Sciatic nerve (tissue), 2 donors: ENCODE measurements at regions not wholly inside any gene's neighbourhood (a gene's known extent, or its start where the extent isn't known, plus 50 kb on each side); places are given as distances from the start of the nearest gene placed in this dataset.

Source experiments
- ATAC-seq: fragments of 200-7000 bp; cut with Tn5 transposase; one replicate; pipeline ENCODE4 v1.9.1; 2020; ENCODE audit warnings: mild to moderate bottlenecking, moderate library complexity
- DNase-seq: peaks from one replicate; pipeline ENCODE4 v3.0.0-alpha.2; 2020; ENCODE audit warnings: low spot score
- intact Hi-C: fragments of 100-400 bp; cut with DNase I; formaldehyde crosslinking; loops from one replicate; pipeline ENCODE4 v1.14.2; 2022
- donor health status: DM: no; HTN: no; CAD: no.
- donor health status: DM: no; HTN: no; CAD: no.

DNA sequence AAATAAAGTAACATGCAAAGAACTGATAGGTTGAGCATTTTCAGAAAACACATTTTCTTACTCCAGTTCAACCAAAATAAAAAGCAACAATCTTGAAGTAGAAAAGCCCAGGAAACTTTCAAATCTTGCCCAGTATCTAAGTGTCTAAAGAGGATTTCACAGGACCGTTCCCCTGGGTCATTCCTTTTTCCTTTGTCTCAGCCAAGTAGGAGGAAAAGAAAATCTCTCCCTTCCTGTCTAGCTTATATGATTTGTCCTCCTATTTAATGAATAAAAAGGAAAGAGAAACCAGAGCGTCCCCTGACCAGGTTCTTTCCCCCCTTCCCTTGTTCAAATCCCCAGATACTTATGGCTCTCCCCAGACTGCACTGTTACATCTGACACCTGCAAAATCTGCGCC, 248.0 kb downstream of the KCTD12 start:
- DNase-seq (no peak), ATAC-seq (peak; percentile 79)
- intact Hi-C loops = no loop called here

DNA sequence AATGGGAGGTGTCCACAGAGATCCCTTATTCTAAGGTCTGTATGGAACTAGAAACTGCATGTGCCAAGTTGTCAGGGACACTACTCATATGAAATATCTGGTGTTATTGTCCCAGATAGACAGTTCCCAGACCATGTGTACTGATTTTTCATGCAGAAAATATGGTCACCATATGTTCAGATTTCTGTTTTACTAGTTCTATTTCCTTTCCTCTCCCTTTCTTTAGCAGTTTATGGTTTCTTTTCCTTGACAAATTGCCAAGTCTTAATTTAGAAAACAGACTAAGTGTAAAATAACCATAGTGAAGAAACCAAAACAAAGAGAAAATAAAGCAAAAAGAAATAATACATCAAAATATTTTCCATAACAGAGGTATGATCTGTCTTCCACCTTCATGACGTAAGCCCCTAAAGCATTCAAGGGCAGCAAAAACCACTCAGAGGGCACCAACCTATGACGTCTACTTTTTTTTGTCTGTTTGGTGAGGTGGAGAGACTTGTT, 248.5 kb downstream of the KCTD12 start:
- ATAC-seq (no peak), DNase-seq (no peak)
- intact Hi-C loops = no loop called here

DNA sequence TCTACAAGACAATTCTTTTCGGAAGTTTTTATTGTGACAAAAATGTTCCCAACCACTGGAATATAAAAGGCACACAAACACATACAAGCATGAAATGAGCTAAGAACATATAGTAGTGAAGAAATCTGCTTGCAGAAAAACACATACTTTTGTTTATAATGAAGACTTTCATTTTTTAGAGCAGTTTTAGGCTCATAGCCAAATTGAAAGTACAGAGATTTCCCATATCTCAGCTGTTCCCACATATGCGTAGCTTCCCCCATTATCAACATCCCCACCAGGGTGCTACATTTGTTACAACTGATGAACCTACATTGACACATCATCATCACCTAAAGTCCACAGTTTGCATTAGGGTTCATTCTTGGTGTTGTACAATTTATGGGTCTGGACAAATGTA, 249.4 kb downstream of the KCTD12 start:
- intact Hi-C loops = no loop called here

DNA sequence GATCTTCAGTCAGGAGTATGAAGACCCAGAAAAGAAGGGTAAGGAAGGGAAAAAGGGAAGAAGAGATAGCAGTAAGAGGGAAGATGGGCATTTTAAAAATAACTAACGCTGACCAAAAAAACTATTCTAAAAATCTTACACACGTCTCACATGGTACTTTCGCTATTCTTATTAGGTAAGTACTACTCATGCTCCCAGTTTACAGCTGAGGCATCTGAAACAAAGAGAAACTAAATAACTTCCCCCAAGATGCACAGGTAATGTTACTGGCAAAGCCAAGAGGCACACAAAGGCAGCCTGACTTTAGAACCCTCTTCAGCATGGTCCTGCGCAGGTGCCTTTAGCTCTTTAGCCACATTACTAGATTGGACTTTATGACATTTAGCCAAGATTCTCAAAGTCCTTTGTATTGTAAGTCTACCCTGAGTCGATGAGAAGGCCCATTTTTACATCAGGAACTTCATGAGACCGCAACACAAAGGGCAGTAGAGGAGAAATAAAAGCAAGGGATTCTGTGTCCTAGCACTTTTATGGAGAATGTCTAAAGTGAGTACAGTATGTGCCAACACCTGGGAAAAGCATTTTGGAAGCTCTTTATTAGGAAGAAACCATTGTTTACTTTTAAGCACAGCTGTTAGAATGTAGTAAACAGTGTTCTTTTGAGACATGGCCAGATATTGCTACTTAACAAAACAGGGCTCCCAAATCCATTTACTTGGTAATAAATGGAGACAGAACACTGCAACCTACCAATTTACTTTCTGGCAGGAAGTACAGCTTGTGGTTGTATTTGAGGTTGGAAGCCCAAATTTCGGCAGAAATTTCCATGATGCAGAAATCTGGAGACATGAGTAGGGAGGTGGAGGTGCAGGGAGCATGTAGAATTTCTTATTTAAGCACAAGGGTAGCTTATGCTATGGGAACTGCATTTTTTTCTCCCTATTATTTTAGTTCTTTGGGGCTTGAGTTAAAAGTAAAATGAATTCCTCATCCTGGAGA, 250.7 kb downstream of the KCTD12 start:
- intact Hi-C loops = no loop called here
- DNase-seq (no peak), ATAC-seq (peak; percentile 67)

More for the DNA sequence above, 249.4 kb downstream of the KCTD12 start:
- ATAC-seq = no peak
- no peak for DNase-seq

DNA sequence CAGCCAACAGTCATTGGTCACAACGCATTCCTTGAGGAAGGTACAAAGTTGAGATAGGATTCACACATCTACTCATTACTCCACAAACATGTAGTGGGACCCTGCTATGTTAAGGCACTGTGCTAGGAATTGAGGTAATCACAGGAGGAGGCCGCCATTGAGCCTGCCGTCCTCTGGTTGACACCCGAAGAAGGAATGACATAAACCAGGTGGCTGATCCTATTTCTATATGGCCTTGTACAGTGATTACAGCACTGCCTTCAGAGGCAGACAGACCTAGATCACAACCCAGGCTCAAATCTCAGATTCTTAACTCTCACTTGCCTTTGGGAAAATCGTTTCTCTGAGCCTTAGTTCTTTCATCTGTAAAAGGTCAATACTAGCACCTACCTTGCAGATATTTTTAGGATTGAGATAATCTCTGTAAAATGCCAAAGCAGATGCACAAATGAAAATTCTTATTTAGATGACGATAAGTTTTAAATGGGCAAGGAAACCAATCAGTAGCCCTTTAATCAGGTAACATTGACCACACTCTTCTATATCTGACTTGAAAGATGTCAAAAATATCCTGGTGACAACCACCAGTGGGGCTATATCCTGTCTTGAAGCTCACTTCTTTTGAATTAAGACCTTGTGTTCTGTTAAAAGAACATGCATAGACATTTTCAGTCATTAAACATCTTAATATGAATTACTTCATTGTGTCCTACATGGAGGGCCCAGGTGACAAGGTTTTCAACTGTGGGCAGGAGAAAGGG, 251.6 kb downstream of the KCTD12 start:
- DNase-seq (no peak), ATAC-seq (no peak)
- intact Hi-C loops = no loop called here

DNA sequence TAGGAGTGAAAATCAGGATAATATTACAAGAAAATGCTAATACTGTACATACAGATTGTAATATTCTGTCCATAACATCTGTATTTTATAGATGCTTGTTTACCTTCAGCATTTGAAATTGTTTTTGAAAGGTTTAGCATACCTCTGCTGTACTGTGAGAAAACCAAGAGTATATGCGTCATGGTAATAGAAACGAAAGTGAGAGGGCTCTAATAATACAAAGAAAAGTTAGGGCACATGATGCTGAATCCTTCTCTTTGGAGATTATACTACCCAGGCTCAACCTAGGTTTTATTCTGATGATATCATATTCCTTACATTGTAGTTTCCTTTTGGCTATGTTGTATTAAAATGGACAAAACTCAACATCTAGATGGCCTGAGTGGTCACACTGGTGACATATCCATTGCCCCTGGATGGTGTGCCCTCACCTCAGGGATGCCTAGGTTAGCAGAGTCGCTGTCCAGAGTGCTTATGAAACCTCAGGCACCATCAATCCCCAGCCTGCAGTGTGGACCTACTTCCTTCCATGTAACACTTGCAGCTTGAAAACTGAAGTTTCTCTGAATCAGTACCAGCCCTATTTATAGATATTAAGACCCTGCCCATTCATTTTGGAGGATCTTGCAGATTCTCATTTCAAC, 253.7 kb downstream of the KCTD12 start:
- no peak for ATAC-seq
- intact Hi-C loops = no loop called here

DNA sequence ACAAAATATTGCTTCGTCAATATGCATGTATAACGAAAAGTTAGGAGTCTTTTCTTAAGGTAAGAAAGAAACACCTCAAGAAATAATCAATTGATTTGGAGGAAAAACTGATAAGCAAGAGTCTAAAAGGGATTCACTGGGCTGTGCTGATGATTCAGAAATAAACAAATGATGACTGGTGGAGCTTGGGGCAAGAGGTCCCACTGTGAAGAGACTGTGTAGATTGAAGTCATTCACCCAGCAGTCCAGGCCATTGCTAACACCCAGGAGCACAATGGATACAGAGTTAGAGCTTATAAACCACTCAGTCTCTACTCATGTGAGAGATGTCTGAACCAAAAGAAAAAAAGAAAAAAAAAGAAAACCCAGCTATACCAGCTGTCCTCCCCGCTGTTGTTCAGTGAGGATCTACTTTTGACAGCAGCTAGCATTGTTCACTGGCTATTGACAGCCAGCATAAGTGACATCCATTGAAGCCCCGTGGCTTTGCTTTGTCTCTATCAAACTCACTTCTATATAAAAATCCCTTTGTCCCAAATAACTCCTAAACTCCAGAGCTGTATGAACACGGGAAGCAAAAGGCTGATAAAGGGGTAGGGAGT, 255.5 kb downstream of the KCTD12 start:
- no peak for DNase-seq
- no peak for ATAC-seq
- intact Hi-C loops = no loop called here

More for the DNA sequence above, 253.7 kb downstream of the KCTD12 start:
- no peak for DNase-seq

DNA sequence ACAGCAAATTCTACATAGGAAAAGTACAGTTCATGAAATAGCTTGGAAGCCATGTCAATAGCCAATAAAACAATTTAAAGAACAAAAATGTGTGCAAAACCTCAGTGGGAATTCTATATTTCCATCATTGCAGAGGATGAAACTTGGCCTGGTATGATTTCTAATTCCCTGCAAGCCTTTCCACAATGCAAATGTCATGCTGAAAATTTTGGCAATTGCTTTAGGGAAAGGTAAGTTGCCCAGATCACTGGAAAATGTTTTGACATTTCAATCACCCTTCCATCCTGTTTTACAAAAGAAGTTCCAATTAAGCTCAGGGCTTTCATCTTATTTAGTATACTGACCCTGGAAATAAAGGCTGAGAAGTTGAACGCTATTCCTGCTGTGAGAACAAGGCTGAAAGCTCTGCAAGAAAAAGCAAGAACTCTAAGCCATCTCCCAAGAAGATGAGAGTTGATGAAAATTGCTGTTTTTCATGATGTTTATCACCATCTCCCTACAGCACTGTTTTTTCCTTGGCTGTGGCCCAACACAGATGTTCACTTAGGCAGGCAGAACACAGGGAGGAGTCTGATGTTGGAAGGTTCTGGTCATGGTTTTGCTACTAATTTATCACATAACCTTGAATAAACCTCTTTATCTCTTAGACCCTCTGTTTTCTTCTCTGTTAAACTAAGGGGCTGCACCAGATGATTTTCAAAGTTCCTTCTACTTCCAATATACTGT, 263.7 kb downstream of the KCTD12 start:
- DNase-seq (peak; percentile 74), ATAC-seq (peak; percentile 90)
- intact Hi-C loops = no loop called here

DNA sequence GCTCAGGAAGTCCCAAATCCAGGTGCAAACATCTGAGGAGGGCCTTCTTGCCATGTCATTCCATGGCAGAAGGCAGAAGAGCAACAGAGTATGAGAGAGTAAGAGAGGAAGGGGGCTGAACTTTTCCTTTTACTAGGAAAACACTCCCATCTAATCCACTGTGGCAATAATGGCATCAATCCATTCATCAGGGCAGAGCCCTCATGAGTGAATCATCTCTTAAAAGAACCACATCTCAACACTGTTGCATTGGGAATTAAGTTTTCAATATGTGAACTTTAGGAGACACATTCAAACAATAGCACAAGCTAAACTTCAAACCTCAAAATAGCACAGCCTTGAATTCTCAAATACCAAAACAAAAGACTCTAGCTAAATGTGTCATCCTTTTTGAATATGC, 264.5 kb downstream of the KCTD12 start:
- intact Hi-C loops = no loop called here
- peak; percentile 62 for ATAC-seq
- no peak for DNase-seq

DNA sequence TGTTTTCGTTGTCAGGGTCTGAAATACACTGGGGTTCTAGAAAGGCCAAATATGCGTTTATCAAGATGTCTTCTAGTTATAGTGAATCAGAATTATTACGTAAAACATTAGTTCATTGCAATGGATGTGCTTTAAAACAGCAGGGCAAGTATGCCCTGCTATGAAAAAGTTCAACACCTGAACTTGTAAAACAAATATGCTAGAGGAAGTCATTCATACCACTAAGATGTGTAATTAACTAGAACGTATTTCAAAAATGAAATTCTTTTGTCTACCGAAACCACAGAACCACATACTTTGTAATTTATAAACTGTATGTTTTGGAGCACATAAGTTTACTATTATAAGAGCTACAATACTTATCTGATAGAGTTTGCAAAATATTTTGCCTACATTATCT, 266.2 kb downstream of the KCTD12 start:
- ATAC-seq = no peak
- intact Hi-C loops = no loop called here
- no peak for DNase-seq

DNA sequence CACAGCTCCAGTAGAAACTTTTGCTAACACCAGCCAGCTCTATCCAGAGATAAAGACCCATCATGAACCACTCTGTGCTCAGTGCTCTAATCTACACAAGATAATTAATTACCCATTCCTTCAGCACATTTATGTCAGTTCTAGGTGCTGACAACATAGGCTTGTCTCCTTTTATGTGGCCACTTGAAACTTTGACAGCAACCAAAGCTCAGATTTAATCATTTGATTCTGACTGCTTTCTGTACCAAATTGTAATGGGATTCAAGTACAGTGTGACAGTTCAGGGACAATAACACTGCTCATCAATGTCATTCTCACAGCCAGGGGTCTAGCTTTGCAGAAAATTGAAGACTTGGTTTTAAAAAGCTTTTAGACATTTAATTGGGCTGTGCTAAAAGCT, 266.6 kb downstream of the KCTD12 start:
- DNase-seq = no peak
- intact Hi-C loops = no loop called here
- no peak for ATAC-seq

DNA sequence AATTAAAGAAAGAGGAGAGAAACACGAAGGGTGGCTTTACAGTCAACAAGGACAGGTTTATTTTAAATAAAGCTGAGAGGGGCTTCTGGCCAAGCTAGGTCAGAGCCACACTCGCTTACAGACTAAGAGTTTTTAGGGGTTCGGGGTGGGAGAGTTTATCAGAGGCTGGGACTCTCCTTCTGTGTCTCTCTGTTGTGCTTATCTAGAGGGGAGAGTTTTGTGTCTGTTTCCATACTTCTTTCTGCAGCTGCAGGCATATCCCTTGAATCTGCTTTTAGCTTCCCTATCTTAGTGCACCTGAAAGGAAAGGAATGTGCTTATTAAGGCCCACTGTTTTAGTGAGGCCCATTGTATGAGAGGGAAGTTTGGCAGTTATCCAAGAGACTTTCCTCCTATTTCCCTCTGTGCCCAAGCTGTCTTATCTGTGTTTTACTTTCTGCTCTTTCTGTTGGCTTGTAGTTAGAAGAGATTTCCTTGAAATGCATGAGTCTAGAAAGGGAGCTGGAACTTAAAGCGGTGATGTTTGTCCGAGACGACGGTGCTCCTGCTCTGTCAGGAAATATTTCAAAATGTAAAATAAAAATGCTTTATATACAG, 275.3 kb downstream of the KCTD12 start:
- DNase-seq (no peak), ATAC-seq (no peak)

DNA sequence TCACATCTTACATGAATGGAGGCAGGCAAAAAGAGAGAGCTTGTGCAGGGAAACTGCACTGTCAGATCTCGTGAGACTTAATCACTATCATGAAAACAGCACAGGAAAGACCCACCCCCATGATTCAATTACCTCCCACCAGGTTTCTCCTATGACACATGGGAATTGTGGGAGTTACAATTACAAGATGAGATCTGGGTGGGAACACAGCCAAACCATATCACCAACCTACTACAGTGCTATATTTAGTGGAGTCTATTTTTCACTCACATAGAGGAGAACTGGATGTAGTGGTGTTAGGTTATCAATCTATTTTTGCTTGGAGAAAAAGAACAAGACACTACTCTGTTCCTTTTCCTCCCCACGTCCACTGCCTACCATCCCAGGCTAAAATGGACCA, 276.6 kb downstream of the KCTD12 start:
- ATAC-seq (no peak), DNase-seq (no peak)
- intact Hi-C loops = no loop called here

More for the DNA sequence above, 275.3 kb downstream of the KCTD12 start:
- intact Hi-C loops = no loop called here

DNA sequence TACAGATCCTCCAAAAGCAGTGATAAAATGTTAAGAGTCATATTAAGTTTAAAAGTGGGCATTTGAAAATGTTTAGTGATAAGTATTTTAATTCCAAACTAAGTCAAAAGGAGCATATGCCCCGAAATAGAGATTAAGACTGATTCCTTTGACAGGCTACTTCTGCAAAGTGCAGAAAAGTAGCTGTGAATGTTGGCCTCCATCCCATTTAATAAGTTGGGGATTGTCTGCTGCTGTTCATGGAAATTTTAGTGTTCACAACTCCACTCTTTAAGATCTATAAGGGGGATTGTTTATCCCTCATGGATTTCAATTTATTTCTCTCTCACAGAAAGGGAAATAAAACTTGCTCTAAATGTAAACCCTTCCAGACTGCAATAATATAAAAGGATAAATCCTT, 278.3 kb downstream of the KCTD12 start:
- intact Hi-C loops = no loop called here
- ATAC-seq = no peak
- DNase-seq = no peak

DNA sequence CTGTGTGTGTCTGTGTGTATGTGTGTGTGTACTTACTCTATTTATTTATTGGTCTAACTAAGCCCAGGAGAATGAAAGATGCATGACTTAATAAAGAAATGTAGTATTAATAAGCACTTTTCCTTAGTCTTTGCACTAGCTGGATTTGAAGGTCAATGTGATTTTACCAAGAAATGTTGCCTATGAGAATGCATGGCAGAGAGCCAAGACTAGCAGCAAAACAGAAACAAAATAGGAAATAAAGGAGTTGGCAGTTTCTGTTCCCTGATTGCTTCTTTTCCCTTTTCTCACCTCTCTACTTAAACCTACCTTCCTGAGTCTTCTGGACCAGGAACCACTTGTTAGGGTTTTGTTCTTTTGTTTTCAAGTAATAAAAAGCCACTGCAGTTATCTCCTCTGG, 286.1 kb downstream of the KCTD12 start:
- intact Hi-C loops = no loop called here
- DNase-seq (no peak), ATAC-seq (no peak)

DNA sequence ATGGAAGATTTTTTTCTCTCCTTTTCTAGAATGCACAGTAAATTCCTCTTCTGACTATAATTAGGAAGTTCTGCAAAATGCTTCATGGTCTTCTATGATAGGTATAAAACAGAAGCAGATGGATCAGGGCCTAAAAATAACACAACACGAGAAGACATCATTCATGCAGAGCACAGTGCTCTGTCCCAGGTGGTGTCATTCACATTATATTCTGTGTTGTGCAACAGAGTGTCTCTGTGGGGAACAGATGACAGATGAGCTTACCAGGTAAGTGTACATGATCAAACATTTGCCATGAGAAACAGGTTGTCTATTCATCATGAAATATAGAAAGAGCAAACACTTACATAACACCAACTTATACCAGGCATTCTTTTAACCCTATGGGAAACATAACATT, 288.3 kb downstream of the KCTD12 start:
- DNase-seq = no peak
- intact Hi-C loops = no loop called here
- ATAC-seq = no peak

DNA sequence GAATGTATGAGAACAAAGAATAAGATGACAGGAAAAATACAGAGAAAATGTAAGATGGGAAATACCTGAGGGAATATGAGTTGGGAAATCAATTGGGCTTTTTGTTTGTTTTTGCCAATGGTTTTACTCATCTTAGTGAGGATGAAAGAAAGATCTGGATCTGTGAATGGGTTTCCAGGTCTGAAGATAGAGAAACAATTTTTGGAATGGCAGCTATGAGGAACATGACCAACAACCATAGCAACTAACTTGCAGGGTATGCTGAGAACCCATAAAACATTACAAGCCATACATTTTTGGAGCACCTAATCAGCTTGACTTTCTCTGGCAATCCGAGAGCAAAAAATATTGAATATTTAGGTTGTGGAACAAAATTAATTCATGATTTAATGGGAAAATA, 290.0 kb downstream of the KCTD12 start:
- ATAC-seq (no peak), DNase-seq (no peak)
- intact Hi-C loops = no loop called here

DNA sequence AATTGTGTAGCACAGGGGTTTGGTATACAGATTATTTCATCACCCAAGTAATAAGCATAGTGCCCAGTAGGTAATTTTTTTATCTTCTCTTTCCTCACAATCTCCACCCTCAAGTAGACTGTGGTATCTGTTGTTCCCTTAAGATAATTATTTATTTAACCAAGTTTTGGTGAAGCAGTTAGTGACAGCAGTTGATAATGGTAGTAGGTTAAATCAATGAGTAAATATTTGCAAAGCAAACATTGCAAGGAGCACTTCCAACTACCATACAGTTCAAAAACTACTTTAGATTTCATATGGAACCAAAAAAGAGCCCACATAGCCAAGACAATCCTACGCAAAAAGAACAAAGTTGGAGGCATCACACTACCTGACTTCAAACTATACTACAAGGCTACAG, 291.8 kb downstream of the KCTD12 start:
- intact Hi-C loops = no loop called here
- ATAC-seq = no peak
- no peak for DNase-seq
